Fibroblast of upper back skin (primary cell): ENCODE measurements at regions not wholly inside any gene's neighbourhood (a gene's known extent, or its start where the extent isn't known, plus 50 kb on each side); places are given as distances from the start of the nearest gene placed in this dataset.

Experiments used
- DNase-seq: peaks from one replicate; pipeline ENCODE4 v3.0.0-alpha.2; 2013

GRCh38 chr1:4598561-4598960 is 55.8 kb upstream of the AJAP1 start:
- DNase-seq, result no peak

DNA sequence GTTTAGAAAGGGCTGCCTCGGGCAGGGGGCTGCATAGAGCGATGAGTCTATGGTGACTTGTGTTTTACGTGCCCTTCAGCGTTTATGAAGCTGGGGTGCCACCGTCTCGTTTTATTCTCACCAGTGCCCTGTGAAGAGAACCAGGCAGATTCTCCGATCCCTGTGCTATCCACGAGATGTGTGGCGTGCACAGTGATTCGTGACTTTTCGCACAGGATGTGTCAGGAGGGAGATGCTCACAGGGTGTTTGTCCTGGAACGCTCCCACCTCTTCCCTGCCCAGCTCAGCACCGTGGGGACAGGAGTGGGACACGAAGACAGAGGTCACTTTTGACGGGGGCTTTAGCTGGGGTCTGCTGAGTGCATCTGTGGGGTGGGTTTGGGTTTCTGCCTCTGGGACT is 54.9 kb upstream of the AJAP1 start:
- DNase-seq, result no peak

DNA sequence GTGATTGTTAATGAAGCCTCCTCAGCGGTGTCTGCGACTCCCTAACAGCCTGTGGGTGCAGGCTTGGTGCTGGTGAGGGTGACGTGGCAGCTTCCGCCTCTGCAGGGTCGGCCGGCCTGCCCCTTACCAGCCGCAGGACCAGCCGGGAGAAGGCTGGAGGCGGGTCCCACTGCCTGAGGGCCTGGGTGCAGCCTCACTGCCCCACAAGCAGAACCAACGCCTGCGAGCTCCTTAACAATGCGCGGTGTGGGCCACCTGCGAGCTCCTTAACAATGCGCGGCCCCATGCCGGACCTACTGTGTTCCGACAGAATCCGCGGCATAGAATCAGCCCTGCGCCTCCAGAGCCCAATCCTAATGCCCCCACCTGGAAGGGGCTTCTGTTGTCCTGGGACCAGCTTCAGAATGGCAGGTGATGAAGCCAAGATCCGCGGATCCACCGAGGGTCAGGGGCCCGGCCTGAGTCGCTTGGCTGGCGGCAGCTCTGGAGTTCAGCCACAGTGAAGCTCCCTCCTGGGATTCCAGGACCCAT is 54.4 kb upstream of the AJAP1 start:
- no peak for DNase-seq

DNA sequence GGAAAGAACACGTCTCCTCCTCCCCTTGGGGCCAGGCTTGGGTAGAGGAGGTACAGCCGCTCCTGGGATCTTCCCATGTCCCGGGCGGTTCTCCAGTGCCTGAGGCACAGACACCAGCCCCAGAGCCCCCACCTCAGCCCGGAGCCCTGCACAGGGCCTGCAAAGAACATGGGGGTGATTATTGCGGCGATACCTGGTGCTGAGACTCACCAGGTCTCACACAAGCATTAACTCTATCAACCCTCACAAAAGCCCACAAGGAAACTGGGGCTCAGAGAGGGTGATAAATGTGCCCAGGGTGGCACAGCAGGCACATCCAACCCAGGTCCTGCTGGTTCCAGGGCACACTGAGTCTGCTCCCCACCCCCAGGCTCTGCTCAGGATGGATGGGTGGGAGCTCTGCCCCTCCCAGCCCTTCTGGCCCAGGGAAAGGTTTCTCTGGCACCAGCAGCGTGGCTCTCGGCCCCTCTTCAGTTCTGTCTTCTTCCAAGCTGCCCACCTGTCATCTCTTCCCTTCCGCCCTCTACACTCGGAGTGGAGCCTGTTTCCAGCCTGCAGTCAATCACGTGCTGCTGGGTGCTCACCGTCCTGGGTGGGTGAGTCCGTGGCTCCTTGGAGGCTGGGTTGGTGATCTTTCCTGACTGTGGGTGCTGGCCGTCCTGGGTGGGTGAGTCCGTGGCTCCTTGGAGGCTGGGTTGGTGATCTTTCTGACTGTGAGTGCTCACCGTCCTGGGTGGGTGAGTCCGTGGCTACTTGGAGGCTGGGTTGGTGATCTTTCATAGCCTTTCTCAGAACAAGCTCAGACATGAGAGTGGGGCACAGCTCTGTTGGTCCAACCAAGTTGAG is 53.6 kb upstream of the AJAP1 start:
- no peak for DNase-seq

GRCh38 chr1:4601941-4602340 is 52.5 kb upstream of the AJAP1 start:
- no peak for DNase-seq

DNA sequence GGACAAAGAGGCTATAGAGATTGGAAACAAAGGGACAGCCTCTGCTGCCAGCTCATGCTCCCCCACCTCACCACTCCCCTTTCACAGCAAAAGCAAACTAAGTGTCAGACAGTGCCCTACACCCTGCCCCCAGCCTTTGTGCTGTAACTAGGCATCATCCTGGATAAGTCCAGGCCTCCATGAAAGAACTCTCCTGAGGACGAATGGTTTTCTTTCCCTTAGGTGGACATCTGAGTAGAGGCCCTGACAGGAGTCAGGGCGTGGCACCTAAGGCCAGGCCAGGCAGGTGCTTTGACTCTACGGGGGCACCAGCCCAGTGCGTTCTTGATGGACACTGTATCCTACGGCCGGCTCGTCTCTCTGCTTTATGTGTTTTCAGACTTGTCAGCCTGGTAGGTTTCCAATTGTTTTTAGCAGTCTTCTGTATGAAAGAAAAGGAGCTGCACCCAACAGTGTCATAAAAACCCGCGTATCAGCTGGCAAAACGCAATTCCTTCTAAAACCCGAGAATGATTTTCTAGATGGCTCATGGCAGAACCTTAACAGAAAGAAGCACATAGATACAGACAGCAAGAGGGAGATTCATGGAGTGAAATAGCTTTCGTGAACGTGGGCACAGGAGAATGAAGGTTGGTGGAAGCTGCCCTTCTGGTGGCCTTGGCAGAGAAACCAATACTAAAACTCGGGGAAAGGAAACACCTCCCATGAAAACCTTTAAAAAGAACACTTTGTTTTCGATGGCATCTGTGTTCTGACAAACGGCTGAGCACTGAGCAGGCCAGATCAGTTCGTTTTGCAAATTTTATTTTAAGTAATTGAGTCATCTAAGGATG is 51.7 kb upstream of the AJAP1 start:
- DNase-seq, result no peak

DNA sequence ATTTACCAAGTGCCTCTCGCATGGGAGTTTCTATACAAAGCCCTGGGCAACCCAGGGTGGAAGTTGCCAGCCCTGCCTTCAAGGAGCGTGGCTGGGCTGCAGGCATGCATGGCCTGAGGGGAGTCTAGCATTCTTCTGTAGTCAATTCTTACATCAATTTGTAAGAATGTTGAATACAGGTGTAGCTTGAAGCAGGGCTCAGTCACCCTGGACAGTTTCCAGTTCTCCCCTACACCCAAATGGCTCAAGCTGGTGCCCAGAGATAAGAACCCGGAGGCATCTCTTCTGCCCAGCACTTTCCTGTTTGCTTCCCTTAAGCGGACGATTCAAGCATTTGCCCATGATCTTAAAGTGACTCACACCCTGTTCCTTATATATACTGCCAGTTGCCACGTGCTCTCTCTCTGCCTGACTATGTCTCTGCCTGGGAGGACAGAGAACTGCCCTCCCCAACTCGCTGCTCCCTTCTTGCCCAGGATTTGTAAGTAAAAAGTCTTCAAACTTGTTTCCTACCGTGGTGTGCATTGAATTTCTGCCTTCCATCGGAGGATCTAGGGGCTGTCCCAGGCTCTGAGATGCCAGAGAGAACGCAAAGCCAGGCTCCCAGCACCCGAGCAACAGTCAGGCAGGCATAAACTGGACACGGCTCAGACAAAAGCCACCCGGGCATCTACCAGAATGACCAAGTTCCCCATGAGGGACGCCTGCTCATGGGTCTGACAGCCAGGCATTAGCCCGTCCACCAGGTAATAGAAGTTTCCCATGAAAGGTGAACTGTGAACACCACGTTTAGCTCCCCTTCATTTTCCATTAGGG is 50.9 kb upstream of the AJAP1 start:
- DNase-seq, result no peak
